Loucy (cell line): ENCODE measurements at regions not wholly inside any gene's neighbourhood (a gene's known extent, or its start where the extent isn't known, plus 50 kb on each side); places are given as distances from the start of the nearest gene placed in this dataset.
A peak's percentile ranks its signal among the peaks of the same experiment; 100 is the strongest.
"Not testable (repeated sequence)": the region's sequence is repeated elsewhere in the genome, so short reads cannot be mapped to it uniquely, and the experiment has no call there.

Experiments
- H2AFZ ChIP-seq: fragments of 200-600 bp; sonication (generic); 2 replicates; pipeline ENCODE4 v1.6.0; 2016; ENCODE audit warnings: antibody characterized with exemption, mild to moderate bottlenecking, low read length, moderate library complexity
- H3F3A ChIP-seq: fragments of 200-600 bp; 2 replicates; pipeline ENCODE4 v1.6.0; 2016; ENCODE audit warnings: antibody characterized with exemption, low read depth, mild to moderate bottlenecking
- H3K27me3 ChIP-seq: fragments of 200-600 bp; sonication (generic); 2 replicates; pipeline ENCODE4 v1.6.1; 2014; ENCODE audit warnings: low read length, mild to moderate bottlenecking; ENCODE audit not compliant: insufficient read depth, poor library complexity, severe bottlenecking
- H3K36me3 ChIP-seq: fragments of 200-600 bp; sonication (generic); 2 replicates; pipeline ENCODE4 v1.6.1; 2016; ENCODE audit warnings: low read length; ENCODE audit not compliant: insufficient read depth
- H3K4me1 ChIP-seq: fragments of 200-600 bp; sonication (generic); 2 replicates; pipeline ENCODE4 v1.5.1; 2014; ENCODE audit warnings: low read length, mild to moderate bottlenecking; ENCODE audit not compliant: insufficient read depth, poor library complexity, severe bottlenecking
- H3K4me2 ChIP-seq: fragments of 200-600 bp; sonication (generic); 2 replicates; pipeline ENCODE4 v1.6.0; 2014; ENCODE audit warnings: antibody characterized with exemption, low read length, low read depth, mild to moderate bottlenecking; ENCODE audit not compliant: poor library complexity, severe bottlenecking
- H3K4me3 ChIP-seq: fragments of 200-600 bp; sonication (generic); 2 replicates; pipeline ENCODE4 v1.5.1; 2014; ENCODE audit warnings: low read length, mild to moderate bottlenecking, mixed read lengths; ENCODE audit not compliant: poor library complexity, severe bottlenecking
- H3K79me2 ChIP-seq: fragments of 200-600 bp; sonication (generic); 2 replicates; pipeline ENCODE4 v1.6.1; 2014; ENCODE audit warnings: low read length; ENCODE audit not compliant: insufficient read depth
- H3K9ac ChIP-seq: fragments of 200-600 bp; sonication (generic); 2 replicates; pipeline ENCODE4 v1.6.0; 2014; ENCODE audit warnings: mild to moderate bottlenecking, low read depth, low read length, moderate library complexity; ENCODE audit not compliant: poor library complexity, severe bottlenecking
- H3K9me2 ChIP-seq: fragments of 200-600 bp; sonication (generic); replicated peaks from 2 replicates; pipeline ENCODE4 v1.6.1; 2016; ENCODE audit warnings: low read depth, low read length, mixed read lengths
- H3K9me3 ChIP-seq: fragments of 200-600 bp; sonication (generic); 2 replicates; pipeline ENCODE4 v1.6.1; 2014; ENCODE audit warnings: mild to moderate bottlenecking, antibody characterized with exemption, low read length, low read depth; ENCODE audit not compliant: insufficient read depth
- H4K20me1 ChIP-seq: fragments of 200-600 bp; sonication (generic); 2 replicates; pipeline ENCODE4 v1.6.0; 2014; ENCODE audit warnings: antibody characterized with exemption, low read length, mild to moderate bottlenecking; ENCODE audit not compliant: insufficient read depth, poor library complexity, severe bottlenecking
- EZH2phosphoT487 ChIP-seq: fragments of 200-600 bp; IDR thresholded peaks from 2 replicates; pipeline ENCODE4 v1.6.1; 2018; ENCODE audit warnings: antibody characterized with exemption, mild to moderate bottlenecking, moderate library complexity, borderline replicate concordance
- TF ChIP-seq, protein P1 (sequence below): fragments of 200-600 bp; sonication (generic); conservative IDR thresholded peaks from 2 replicates; pipeline ENCODE4 v1.5.1; 2014; ENCODE audit warnings: mild to moderate bottlenecking, antibody characterized with exemption, low read length

DNA sequence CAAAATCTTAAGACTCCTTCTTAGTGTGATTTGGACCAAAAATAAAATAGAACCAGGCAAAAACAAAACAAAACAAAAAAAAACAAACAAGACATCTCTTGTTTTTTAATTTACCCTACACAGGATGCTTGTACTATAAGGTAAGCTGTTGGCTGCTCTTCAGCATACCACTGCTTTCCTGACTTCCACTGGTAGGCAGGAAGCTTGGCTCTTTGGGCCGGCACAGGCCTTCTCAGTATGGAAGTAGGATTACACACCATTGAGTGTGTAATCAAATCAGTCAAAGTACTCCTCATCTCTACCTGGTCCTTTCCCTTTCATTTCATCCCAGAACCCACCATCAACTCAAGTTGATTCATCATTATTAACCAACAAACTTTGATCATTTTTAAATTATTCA, 61.9 kb upstream of the RGS1 start:
- Histone ChIP-seq H3K9me3 (no peaks in the 10 kb centered on the region), H3K27me3 (no peaks in the 10 kb centered on the region), H3F3A (peaks cover 2% of the 10 kb centered on the region; the same call in 1 of the 2 replicates), H3K9me2 (no peaks in the 10 kb centered on the region), H3K4me1 (peaks cover 33% of the 10 kb centered on the region), H3K79me2 (no peaks in the 10 kb centered on the region), H3K9ac (no peak overlapping the region), H2AFZ (no peak overlapping the region), H3K4me3 (no peak overlapping the region), H3K36me3 (no peaks in the 10 kb centered on the region), H4K20me1 (no peaks in the 10 kb centered on the region), H3K4me2 (no peak overlapping the region)
- TF ChIP-seq EZH2phosphoT487: no peak
- TF ChIP-seq, protein P1, sequence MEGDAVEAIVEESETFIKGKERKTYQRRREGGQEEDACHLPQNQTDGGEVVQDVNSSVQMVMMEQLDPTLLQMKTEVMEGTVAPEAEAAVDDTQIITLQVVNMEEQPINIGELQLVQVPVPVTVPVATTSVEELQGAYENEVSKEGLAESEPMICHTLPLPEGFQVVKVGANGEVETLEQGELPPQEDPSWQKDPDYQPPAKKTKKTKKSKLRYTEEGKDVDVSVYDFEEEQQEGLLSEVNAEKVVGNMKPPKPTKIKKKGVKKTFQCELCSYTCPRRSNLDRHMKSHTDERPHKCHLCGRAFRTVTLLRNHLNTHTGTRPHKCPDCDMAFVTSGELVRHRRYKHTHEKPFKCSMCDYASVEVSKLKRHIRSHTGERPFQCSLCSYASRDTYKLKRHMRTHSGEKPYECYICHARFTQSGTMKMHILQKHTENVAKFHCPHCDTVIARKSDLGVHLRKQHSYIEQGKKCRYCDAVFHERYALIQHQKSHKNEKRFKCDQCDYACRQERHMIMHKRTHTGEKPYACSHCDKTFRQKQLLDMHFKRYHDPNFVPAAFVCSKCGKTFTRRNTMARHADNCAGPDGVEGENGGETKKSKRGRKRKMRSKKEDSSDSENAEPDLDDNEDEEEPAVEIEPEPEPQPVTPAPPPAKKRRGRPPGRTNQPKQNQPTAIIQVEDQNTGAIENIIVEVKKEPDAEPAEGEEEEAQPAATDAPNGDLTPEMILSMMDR: no peak

- Histone ChIP-seq H3K36me3 (no peaks in the 10 kb centered on the region), H3K27me3 (no peaks in the 10 kb centered on the region), H4K20me1 (no peaks in the 10 kb centered on the region), H3K4me2 (peak overlapping the region; percentile 81), H3K9me2 (no peaks in the 10 kb centered on the region), H3F3A (peaks cover 2% of the 10 kb centered on the region; the same call in 1 of the 2 replicates), H3K4me3 (peak overlapping the region; percentile 62), H3K4me1 (peaks cover 40% of the 10 kb centered on the region), H2AFZ (no peak overlapping the region), H3K9me3 (no peaks in the 10 kb centered on the region), H3K79me2 (no peaks in the 10 kb centered on the region), H3K9ac (peak overlapping the region; percentile 42)
- peak; percentile 18; the same call in 1 of the 2 replicates for TF ChIP-seq EZH2phosphoT487
- TF ChIP-seq, protein P1: no peak
These were observed 58.7 kb upstream of the RGS1 start for GRCh38 chr1:192516776-192517297.

GRCh38 chr1:192517716-192518355, 57.7 kb upstream of the RGS1 start:
- not testable (repeated sequence) for H3F3A ChIP-seq, H3K9ac ChIP-seq, H3K27me3 ChIP-seq, H3K9me2 ChIP-seq, H3K4me3 ChIP-seq, H3K79me2 ChIP-seq, H3K9me3 ChIP-seq, H2AFZ ChIP-seq, H4K20me1 ChIP-seq, H3K36me3 ChIP-seq
- peaks cover 40% of the 10 kb centered on the region for H3K4me1 ChIP-seq
- H3K4me2 ChIP-seq: peak overlapping the region; percentile 81

DNA sequence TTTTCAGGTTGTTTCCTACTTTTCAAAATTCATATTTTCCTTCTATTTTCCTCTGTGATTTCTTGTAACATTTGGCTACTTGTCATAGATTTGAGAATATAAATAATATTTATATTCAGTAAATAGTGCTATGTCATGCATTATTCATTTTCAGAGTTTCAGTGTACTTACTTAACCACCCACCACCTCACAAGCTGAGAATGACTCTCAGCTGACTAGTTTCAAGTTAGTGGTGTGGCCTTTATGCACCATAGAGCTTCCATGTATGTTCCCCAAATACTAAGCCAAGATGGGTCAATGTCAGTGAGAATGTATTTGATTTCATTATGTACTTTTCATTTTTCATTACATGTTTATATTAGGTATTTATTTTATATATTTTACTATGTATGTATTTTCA, 56.9 kb upstream of the RGS1 start:
- H3K9me3 ChIP-seq: no peaks in the 10 kb centered on the region
- H3K36me3 ChIP-seq: no peaks in the 10 kb centered on the region
- H2AFZ ChIP-seq: no peak overlapping the region
- H3K9ac ChIP-seq: no peak overlapping the region
- H3K4me2 ChIP-seq: no peak overlapping the region
- H3F3A ChIP-seq: no peaks in the 10 kb centered on the region
- H4K20me1 ChIP-seq: no peaks in the 10 kb centered on the region
- H3K27me3 ChIP-seq: no peaks in the 10 kb centered on the region
- no peaks in the 10 kb centered on the region for H3K79me2 ChIP-seq
- TF ChIP-seq, protein P1: no peak
- no peak for TF ChIP-seq EZH2phosphoT487
- peaks cover 35% of the 10 kb centered on the region for H3K4me1 ChIP-seq
- no peak overlapping the region for H3K4me3 ChIP-seq
- H3K9me2 ChIP-seq: no peaks in the 10 kb centered on the region
